Skeletal muscle cell (primary cell): ENCODE measurements at regions not wholly inside any gene's neighbourhood (a gene's known extent, or its start where the extent isn't known, plus 50 kb on each side); places are given as distances from the start of the nearest gene placed in this dataset.
"Not testable (repeated sequence)": the region's sequence is repeated elsewhere in the genome, so short reads cannot be mapped to it uniquely, and the experiment has no call there.

ENCODE experiments used
- DNase-seq: peaks from one replicate; pipeline ENCODE4 v3.0.0-alpha.2; 2010; ENCODE audit warnings: low read depth
- H3K4me3 ChIP-seq: 2 replicates; pipeline ENCODE4 v1.5.1; 2011; ENCODE audit warnings: low read depth, mild to moderate bottlenecking, control low read depth, low read length, moderate library complexity

DNA sequence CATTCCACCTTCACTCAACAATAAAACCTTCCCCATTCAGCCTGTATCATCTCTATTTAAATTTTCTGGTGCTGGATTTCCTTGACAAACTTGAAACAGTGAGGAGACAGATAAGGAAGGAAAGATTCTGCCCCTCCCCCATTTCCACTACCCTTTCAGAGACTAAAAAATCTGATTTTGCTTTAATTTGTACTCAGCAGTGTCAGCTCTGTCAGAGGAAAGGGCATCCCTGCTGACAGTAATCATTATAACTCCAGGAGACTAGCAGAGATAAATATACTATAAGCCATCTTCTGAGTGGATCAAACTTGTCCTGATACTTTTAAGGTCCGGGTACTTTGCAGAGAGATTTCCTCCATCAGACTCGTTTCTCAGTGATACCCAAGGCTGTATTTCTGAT is 155.6 kb downstream of the SAMD5 start:
- no peak overlapping the region for H3K4me3 ChIP-seq
- no peak for DNase-seq

DNA sequence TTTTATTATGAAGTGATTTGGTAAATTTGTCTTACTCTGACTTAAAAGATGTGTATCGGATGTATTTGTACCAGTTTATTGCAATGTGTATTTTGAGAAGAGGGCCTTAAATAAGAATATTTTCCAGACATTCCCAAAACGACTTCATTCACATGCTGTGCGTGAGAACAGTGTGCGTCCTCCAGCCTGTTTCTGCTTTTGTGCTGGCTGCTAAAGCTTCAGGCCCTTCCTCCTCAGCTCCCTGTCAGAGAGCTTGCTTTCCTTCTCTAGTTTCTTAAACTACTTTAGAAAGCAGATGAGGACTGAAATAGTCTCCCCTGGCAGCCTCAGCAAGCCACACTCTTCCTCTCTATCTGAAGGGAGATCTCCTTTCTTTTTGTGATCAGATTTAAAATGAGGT is 157.8 kb downstream of the SAMD5 start:
- H3K4me3 ChIP-seq: no peak overlapping the region
- DNase-seq: no peak

DNA sequence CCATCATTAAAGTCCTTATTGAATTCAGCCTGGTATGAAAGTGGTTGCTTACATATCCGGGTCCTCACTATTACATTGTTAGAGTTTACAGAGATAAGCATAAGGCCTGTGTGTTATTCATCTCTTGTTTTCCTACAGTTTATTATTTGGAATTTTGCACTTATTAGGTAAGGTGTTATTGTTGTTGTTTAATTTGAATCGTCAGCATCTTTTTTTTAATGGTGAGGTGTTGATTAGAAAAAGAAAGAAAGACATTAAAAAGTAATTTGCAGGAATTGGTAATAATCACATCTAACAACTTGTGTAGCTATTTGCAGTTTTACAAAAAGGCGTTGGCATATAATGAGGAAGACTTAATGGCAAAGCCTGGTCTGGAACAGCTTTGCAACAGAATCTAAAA is 158.6 kb downstream of the SAMD5 start:
- H3K4me3 ChIP-seq: no peak overlapping the region
- no peak for DNase-seq

DNA sequence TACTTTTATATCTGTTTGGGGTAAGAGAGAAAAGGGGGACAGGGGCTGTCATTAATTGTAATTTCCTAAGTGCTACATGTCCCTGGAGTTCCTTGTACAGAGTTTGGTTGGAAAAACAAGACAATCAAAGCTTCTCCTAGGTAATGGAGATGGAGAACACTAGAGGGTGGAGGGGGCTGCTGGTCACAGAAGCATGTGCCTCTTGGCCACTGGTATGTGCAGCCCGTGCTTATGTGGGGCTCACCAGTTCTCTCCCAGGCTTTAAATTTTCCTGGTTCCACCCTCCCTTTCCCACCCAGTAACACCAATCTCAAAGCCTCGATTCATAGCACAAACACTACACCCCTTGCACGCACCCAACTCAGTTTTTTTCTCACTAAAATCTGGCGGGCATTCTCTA is 165.6 kb downstream of the SAMD5 start:
- no peak for DNase-seq
- H3K4me3 ChIP-seq: no peak overlapping the region

DNA sequence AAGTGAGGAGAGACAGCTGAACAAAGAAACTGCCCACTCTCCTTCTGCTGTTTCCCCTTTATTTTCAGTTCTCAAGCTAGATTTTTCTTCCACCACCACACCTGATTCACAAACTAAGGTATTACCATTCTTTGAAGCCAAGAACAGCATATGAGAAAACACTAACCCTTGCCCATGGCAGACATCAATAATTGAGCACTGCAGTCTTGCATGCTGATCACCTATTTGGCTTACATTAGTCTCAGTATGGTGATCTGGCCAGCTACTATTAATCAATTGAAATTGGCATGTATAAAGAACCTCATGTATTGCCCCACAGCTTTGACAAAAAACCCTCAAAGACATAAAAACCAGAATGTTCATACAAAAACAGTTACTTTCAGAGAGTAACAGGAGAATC is 166.3 kb downstream of the SAMD5 start:
- H3K4me3 ChIP-seq: no peak overlapping the region
- DNase-seq: no peak

DNA sequence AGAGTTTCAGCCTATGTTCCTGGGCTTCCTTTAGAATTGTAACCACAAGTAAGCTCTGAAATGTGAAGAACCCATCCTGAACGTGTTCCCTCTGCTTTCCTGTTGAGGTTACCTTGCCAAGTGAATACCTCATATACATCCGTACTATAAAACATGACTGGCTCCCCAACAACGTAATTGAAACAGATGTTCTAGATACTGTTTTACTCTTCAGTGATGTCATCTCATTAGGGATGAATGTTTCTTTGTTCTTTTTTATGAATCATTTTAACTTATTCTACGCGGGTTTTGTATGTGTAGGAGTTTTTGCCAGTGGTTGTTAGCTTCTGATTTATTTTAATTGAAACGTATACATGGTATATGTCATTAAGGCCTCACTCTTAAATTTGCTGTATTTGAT is 166.8 kb downstream of the SAMD5 start:
- DNase-seq: peak; percentile 76
- H3K4me3 ChIP-seq: no peak overlapping the region

DNA sequence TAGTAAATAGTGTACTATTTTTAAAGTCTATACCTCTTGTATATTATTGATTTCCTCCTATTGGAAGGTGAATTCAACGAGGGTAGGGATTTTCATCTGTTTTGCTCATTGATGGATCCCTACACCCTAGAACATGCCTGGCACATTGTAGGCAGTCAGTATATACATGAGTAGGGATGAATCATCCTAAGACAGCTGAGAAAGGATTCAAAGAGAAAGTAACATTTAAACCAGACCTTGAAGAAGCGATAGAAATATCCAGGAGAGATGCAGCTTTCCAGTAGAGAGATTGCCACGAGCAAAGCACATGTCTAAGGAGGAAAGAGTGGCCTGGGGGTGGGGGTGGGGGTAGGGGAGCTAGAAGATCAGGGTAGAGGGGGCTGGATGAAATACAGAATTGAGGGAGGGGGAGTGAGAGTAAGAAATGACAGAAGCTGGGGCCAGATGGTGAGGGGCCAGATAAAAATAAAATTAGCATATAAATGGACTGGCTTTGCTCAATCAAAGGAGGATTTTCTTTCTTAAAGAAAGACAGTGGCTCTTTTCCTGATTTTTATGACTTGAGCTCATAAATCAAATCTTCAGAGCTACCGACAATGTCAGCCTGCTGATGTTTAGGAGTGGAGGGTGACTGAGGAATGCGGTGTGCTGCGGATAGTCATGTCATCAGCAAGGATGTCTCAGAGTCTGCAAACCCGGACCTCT is 168.2 kb downstream of the SAMD5 start:
- DNase-seq: peak; percentile 19
- H3K4me3 ChIP-seq: no peak overlapping the region

DNA sequence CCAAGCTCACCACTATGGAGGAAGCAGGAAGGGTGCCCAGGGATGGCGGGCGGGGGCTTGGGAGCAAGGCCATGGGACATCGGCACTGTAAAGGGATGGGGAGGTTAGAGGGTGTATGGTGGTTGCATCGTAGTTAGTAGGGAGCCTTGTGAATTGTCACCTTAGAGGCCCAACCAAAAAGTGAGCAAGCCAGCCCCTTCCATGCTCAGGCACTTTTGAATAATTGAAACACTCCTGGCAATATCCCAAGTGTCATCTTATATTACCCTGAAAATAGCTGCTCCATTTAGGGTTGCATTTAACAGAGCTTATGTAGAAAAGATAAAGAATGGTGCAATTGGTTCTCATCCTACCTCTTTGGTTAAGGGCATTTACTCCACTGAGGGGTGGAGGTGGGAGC is 169.2 kb downstream of the SAMD5 start:
- no peak for DNase-seq
- H3K4me3 ChIP-seq: no peak overlapping the region

DNA sequence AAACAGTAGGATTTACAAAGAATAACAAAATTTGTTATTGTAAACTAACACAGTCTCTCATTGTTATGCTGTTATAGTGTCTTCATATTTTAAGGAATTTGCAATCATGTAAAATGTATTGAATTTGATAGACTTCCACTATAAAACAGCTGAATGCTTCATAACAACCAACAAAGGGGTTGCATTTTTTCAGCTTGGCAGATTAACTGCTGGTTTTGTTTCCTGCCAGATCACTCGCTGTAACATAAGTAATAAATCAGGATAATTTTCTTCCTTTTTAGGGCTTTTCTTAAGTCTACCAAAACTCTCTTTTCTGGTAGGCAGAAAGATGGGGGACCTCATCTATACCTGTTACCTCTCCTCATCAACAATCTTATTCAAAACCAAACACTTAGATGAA is 169.8 kb downstream of the SAMD5 start:
- no peak for DNase-seq
- H3K4me3 ChIP-seq: no peak overlapping the region

DNA sequence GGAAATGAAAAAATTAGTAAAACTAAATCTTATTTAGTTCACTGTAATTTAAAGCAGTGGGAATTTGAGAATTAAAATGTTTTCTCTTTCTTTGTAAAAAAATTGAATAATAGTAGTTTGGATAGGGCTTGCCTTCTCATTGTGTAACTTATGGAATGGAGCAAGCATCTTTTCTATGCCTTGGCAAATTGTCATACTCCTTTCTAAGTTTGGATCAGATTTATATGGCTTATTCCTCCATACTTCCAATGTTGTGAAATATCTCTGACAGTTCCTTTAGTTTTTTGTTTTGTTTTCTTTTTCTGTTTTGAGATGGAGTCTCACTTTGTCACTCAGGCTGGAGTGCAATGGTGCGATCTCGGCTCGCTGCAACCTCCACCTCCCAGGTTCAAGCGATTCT is 176.4 kb downstream of the SAMD5 start:
- no peak for DNase-seq
- H3K4me3 ChIP-seq: no peak overlapping the region

DNA sequence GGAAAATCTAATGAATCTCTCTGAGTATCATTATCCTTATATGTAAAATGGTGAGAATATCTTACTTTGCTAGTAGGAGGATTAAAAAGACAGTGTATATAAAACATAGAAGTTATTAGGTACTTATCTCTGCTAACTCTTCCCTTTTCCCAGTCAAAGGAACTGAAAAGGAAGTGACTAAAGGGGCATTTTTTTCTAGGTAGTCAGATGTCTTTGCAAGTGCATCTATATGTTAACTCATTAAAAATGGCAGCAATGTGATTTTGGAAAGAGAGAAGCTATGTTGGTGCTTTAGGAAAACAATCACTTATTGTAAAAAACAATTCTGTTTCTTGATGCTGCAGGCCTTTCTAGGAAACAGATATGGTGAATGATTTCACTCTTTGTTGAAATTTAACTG is 180.9 kb downstream of the SAMD5 start:
- no peak overlapping the region for H3K4me3 ChIP-seq
- no peak for DNase-seq

DNA sequence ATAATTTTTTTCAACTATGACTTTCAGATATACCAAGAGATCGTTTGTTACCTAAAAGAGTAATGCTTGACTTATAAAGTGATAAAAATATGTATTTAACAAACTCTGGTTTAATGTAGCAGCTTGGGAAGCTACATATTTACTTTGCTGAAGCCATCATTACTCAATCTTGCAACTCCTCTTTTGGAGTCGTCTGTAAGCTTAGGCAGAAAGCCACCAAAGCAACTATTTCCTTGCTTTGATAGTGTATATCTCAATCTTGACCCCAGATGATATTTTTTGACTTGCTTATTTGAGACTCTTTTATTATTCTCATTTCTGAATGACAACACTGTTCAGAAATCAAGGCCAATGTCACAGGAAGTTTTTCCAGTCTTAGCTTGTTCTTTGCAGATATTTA is 183.0 kb downstream of the SAMD5 start:
- no peak for DNase-seq
- H3K4me3 ChIP-seq: no peak overlapping the region

DNA sequence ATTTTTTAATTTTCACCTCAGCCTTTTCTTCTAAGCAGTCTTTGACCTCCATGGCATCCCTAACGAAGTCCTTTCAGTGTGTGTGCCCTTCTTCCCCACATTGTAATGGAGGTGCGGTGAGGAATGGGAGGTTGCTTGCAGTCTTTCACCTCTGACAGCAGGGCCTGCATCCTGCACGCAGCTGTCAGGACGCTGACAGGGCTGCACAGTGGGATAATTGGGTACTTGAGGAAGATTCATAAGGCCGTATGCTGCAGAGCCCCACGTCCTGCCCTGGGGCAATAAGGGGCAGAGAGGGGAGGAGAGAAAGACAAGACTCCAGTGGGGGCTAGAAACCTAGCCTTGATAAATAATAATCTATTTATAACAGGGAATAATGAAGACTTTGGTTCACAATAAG is 184.7 kb downstream of the SAMD5 start:
- no peak for DNase-seq
- no peak overlapping the region for H3K4me3 ChIP-seq

DNA sequence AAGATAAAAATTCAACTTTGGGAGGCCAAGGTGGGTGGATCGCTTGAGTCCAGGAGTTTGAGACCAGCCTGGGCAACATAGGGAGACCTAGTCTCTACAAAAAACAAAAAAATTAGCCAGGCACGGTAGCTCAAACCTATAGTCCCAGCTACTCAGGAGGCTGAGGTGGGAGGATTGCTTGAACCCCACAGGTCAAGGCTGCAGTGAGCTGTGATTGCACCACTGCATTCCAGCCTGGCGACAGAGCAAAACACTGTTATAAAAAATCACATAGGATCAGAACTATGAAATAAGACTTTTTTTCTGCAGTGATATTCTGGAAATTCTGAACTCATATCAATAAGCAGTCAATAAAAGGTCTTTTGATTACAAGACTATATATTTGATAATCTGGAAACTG is 186.1 kb downstream of the SAMD5 start:
- not testable (repeated sequence) for DNase-seq

DNA sequence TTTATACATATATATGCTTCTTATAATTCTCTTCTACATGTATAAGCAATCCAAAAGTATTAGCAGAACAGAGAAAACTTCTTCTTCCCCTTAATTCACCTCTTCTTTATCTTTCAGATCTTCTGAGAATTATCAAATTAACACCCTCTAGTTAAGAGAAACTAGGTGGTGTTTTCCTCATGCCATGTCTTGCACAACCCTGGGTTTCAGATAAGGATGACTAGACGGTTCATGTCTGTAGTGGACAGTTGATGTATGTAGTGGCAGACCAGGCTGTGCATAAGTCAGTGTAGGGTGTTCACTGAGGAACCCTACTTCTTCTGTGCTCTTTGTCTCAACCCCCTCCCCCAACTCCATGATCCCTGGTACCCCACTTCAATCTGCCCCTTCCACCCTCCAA is 187.3 kb downstream of the SAMD5 start:
- H3K4me3 ChIP-seq: no peak overlapping the region
- no peak for DNase-seq

More for the DNA sequence above, 186.1 kb downstream of the SAMD5 start:
- not testable (repeated sequence) for H3K4me3 ChIP-seq

DNA sequence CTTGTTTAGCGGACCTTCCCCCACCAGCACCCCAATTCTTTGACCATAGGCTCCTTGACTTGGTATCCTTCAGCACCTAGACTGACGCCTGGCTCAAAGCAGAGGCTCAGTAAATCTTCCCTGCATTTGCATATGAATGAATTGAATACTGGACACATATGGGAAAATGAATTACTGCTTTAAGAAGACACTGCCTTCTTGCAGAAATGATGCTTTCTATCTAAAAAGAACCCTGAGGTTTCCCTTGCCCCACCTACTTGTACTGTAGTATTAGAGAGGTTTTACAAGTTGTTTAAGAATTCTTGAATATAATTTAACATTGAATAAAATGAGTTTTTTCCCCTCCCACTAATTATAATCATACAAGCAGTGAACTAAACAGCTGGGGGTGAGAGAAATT is 190.7 kb downstream of the SAMD5 start:
- no peak for DNase-seq
- no peak overlapping the region for H3K4me3 ChIP-seq

DNA sequence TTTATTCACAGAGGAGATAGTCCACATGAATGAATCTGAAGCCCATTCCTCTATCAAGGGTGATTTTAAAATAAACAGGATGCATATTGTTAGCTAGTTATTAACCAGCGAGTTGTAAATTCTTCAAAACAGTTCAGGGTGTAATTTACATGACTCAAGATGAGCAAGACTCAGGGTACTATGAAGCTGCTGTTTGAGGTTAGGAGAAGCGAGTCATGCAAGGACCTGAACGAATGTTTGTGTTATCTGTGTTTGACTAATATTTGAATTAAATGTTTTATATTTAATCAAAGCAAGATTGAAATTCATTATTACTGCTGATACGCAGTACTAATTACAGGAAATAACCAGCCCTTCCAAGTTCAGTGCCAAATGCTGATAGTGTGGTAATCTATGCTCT is 191.1 kb downstream of the SAMD5 start:
- no peak overlapping the region for H3K4me3 ChIP-seq
- peak; percentile 40 for DNase-seq

DNA sequence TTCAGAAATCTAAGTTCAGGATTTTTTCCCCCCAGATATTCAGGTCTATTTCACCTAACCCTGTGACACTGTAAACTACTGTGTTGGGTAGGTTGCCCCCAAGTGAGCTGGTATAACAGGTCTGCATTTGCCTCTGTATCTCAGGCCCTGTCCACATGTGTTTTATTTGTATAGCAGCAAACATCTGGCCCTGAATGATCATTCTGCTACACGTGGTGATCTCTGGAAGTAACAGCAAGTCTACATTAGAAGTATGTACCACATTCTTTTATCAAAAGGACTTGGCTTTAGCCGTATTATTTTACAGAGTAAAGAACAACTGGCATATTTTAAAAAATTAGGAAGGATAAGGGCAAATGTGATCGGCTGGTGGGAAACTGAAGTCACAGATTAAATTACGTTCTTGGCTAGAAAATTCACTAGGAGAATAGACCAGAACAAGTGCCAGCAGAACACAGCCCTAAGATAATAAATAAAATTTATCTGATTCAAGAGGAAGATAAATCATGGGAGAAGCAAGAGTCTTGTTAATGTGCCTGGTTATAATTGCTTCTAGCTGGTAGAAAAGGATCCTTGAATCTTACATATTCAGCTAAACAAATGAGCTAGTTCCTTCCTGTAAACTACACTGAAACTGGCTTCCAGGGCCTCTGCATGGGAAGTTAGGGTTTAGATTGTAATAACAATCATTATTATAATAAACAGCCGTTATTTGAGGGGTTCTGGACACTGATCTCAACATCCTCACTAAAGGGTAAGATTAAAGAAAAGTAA is 192.1 kb downstream of the SAMD5 start:
- DNase-seq: no peak
- H3K4me3 ChIP-seq: no peak overlapping the region

DNA sequence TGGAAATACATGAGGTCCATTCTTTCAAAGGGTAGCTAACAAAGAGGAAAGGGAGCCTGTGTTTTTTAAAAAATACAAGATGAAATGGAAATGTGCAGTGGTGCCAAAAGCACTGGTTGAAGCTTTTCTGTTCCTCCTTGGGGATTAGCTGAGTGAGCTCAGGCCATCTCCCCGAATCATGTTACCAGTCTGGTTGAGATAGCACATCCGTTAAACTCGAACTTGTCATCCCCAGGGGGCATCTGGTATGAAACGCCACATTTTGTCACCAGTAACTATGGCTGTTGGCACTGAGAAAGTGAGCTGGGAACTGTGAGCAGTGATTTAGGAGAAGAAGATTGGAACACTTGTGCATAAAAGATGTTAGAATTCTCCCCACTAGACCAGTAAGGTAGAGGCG is 196.2 kb downstream of the SAMD5 start:
- no peak for DNase-seq
- no peak overlapping the region for H3K4me3 ChIP-seq

DNA sequence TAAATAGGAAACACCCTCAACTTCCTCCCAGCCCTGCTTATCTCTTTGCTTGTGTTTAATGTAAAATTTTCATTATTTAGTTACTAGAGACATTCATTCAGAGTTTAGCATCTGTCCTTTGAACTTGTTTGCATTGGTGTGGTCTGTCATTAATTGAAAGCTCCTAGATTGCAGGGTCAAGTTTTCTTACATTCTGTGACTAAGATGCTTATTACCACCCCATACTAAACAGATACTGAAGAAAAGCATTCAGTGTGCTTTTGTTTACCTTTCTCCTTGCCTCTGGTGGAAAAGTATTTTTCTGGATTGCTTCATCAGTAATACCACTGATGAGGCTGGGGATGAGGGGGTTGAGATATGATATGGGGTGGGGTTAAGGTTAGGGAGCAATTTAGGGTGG is 199.0 kb downstream of the SAMD5 start:
- H3K4me3 ChIP-seq: no peak overlapping the region
- no peak for DNase-seq

DNA sequence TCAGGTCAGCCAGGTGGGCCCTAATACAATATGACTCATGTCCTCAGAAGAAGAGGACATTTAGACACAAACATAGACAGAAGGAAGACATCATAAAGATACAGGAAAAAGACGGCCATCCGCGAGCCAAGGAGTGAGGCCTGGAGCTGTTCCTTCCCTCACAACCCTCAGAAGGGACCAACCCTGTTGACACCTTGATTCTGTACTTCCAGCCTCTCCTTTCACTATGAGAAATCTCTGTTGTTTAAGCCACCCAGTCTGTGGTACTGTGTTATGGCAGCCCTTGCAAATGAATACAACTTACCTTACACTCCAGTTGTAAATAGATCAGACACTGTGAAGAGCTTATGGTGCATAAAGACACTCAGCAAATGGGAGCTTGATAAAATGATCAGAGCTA is 199.7 kb downstream of the SAMD5 start:
- no peak overlapping the region for H3K4me3 ChIP-seq
- no peak for DNase-seq
